Spinal cord (tissue), 9 donors: ENCODE measurements at regions not wholly inside any gene's neighbourhood (a gene's known extent, or its start where the extent isn't known, plus 50 kb on each side); places are given as distances from the start of the nearest gene placed in this dataset.
A peak's percentile ranks its signal among the peaks of the same experiment; 100 is the strongest.

Source experiments
- DNase-seq, 6 donors: peaks; one replicate each; pipeline versions ENCODE4 v3.0.0 to v3.0.0-alpha.2; 2013 to 2015; ENCODE audit warnings: low spot score in 6 of 6, low read depth in 4 of 6
- H3K27ac ChIP-seq: one replicate; pipeline ENCODE4 v1.5.1; 2013; ENCODE audit warnings: low read depth, low read length, control low read depth
- H3K27me3 ChIP-seq: one replicate; pipeline ENCODE4 v1.6.1; 2013; ENCODE audit warnings: low read length; ENCODE audit not compliant: control insufficient read depth, insufficient read depth
- H3K36me3 ChIP-seq: one replicate; pipeline ENCODE4 v1.6.1; 2013; ENCODE audit warnings: low read length; ENCODE audit not compliant: control insufficient read depth, insufficient read depth
- H3K4me1 ChIP-seq: one replicate; pipeline ENCODE4 v1.6.1; 2013; ENCODE audit warnings: low read length; ENCODE audit not compliant: control insufficient read depth, insufficient read depth
- H3K4me3 ChIP-seq: one replicate; pipeline ENCODE4 v1.5.1; 2013; ENCODE audit warnings: low read depth, low read length, control low read depth
- H3K9me3 ChIP-seq: one replicate; pipeline ENCODE4 v1.6.1; 2013; ENCODE audit warnings: low read length; ENCODE audit not compliant: control insufficient read depth, insufficient read depth
- WGBS: methylation state at CpG from one replicate; pipeline ENCODE4 v1.1.5; 2013; ENCODE audit warnings: missing lambda C conversion rate; ENCODE audit not compliant: insufficient coverage; 5-methylcytosine and 5-hydroxymethylcytosine counted together
- donor health status: healthy.

DNA sequence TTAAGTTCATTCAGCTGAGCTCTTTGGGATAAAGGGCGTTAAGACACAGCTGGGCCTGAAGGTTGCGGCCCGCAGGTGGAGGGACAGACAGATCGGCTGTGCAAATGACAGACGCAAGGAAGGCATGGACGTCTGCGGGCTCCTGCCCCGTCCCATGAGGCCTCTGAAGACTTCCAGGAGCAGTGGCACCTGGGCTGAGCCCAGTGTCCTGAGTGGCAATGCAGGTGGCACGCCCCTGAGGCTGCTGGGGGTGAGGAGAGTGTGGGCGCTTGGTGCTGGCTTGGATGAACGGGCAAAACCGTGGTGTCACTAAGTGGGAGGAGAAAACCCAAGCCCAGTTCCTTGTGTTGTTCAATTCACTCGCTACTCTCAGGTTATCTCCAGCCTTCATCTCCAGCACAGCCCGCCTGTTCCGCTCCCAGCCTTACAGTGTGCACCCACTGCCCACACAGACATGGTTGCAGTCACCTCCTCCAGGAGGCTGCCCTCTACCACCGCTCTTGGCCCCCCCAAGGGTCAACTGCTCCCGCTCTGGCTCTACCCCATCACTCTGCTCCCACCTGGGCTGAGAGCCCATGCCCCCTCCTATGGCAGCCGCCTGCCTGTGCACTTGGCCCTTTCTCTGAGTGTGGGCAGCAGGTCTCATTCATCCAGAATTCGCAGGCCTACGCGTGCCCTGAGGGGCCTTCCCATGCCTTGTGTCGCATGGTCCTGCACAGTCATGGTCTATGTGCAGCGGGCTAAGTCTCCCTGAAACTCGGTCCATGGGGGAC is 50.3 kb downstream of the PTGR3 start:
- Histone ChIP-seq H3K9me3 (no peaks in the 10 kb centered on the region), H3K27me3 (no peaks in the 10 kb centered on the region), H3K27ac (no peak overlapping the region), H3K4me3 (no peak overlapping the region), H3K36me3 (no peaks in the 10 kb centered on the region), H3K4me1 (peaks cover 19% of the 10 kb centered on the region)
- WGBS: 94% methylated on average over 24 of the region's 24 CpGs
- peak in 1 of 6 donors; percentile 3 for DNase-seq

DNA sequence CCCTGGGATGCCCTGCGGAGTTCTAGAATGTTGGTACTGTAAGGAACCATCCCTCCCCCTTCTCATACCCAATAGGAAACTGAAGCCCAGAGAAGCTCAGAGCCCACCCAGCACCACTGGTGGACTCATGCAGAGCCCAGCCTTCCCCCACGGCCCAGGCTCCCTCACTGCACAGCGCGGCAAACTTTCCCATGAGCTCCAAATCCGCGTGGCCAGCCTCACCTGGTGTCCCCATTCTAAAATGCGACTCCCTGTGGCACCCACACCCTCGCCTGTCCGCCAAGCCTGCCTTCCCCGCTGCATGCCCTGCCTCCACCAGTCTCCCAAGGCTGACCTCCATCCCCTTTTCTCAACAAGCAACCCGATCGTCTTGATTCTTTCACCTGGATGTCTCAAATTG is 51.1 kb downstream of the PTGR3 start:
- 94% methylated on average over 12 of the region's 12 CpGs for WGBS
- H3K36me3 ChIP-seq: no peaks in the 10 kb centered on the region
- no peaks in the 10 kb centered on the region for H3K9me3 ChIP-seq
- no peaks in the 10 kb centered on the region for H3K27me3 ChIP-seq
- no peak overlapping the region for H3K4me3 ChIP-seq
- DNase-seq: no peak
- H3K27ac ChIP-seq: no peak overlapping the region
- H3K4me1 ChIP-seq: peaks cover 19% of the 10 kb centered on the region

DNA sequence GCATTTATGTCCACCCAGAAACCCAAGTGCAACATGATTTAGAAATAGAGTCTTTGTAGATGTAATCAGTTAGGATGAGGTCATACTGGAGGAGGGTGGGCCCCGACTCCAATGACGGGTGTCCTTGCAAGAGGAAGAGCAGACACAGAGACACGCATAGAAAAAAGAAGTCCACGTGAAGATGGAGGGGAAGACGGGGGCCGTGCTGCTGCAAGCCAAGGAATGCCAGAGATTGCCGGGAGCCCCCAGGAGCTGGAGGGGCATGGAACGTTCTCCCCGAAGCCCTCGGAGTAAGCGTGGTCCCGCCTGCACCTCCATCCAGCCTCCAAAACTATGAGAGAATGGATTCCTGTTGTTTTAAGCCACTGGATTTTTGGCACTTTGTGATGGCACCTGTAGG is 51.6 kb downstream of the PTGR3 start:
- Histone ChIP-seq H3K36me3 (no peaks in the 10 kb centered on the region), H3K4me3 (no peak overlapping the region), H3K4me1 (peaks cover 19% of the 10 kb centered on the region), H3K27ac (no peak overlapping the region), H3K27me3 (no peaks in the 10 kb centered on the region), H3K9me3 (no peaks in the 10 kb centered on the region)
- DNase-seq: no peak
- 95% methylated on average over 12 of the region's 12 CpGs for WGBS

DNA sequence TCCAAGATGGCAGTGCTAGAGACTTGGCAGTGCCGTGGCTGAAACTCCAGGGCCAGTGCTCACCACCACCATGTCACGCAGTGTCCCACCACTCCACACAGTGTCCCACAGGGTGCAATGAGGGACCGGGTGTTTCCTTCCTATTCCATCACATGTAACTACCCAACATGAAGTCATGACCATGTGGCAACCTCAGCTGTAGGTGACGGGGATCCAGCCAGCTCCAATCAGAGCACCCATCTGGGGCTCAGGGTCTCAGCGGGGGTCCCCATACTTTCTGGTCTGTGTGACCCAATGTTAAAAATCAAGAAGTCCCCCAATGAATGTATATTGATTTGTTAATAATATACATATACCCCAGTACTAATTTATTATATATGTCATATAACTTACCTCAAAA is 52.1 kb downstream of the PTGR3 start:
- WGBS: 96% methylated on average over 3 of the region's 5 CpGs
- H3K36me3 ChIP-seq: no peaks in the 10 kb centered on the region

DNA sequence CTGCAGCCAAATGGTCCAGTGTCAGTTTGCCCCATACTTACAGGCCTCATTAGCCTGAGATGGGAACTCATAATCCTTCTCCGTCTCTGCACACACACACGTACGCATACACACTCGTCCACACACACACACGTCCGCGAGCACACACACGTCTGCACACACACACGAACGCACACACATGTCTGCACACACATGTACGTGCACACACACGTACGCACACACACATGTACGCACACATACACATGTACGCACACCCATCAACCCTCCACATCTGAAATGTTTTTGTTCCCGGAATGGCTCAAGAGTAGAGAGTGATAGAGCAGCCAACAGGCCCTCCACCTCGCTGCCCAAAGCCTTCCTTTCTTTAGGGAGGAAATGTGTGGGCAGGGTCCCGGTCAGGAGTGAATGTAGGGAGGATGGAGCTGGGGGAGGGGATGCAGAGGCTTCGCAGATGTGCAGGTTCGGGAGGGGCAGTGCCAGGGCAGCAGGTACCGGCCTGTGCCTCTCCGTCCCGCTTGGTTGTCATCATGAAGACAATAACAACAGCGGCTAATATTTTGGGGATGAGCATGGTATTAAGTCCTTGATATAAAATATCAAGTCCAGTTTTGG is 52.7 kb downstream of the PTGR3 start:
- Histone ChIP-seq H3K27ac (no peak overlapping the region), H3K4me1 (peaks cover 15% of the 10 kb centered on the region), H3K9me3 (peaks cover 4% of the 10 kb centered on the region), H3K4me3 (no peak overlapping the region), H3K36me3 (no peaks in the 10 kb centered on the region), H3K27me3 (no peaks in the 10 kb centered on the region)
- 92% methylated on average over 12 of the region's 24 CpGs for WGBS
- no peak for DNase-seq

More for the DNA sequence above, 52.1 kb downstream of the PTGR3 start:
- H3K27ac ChIP-seq: no peak overlapping the region
- DNase-seq: no peak
- H3K4me3 ChIP-seq: no peak overlapping the region
- H3K27me3 ChIP-seq: no peaks in the 10 kb centered on the region
- H3K9me3 ChIP-seq: peaks cover under 1% of the 10 kb centered on the region
- H3K4me1 ChIP-seq: peaks cover 19% of the 10 kb centered on the region

DNA sequence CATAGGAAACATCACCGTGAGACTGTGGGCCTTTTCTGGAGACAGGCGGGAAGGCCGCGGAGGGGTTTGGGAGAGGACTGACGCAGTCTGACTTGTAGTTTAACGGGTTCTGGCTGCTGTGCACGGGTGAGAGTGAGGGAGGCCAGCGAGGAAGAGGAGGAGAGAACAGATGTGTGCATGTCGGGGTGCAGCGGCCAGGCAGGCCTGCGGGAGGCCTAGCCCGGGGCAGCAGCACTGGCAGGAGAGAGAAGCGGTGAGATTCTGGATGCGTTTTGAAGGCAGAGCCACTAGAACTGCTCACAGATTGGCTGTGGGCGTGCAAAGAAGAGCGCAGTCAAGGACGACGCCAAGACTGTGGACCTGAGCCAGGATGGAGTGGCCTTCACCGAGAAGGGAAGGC is 53.9 kb downstream of the PTGR3 start:
- WGBS: over 99% methylated on average over 19 of the region's 19 CpGs
- H3K4me3 ChIP-seq: no peak overlapping the region
- H3K27me3 ChIP-seq: no peaks in the 10 kb centered on the region
- no peak overlapping the region for H3K27ac ChIP-seq
- peaks cover 5% of the 10 kb centered on the region for H3K9me3 ChIP-seq
- H3K4me1 ChIP-seq: peaks cover 9% of the 10 kb centered on the region
- no peak for DNase-seq
- no peaks in the 10 kb centered on the region for H3K36me3 ChIP-seq

DNA sequence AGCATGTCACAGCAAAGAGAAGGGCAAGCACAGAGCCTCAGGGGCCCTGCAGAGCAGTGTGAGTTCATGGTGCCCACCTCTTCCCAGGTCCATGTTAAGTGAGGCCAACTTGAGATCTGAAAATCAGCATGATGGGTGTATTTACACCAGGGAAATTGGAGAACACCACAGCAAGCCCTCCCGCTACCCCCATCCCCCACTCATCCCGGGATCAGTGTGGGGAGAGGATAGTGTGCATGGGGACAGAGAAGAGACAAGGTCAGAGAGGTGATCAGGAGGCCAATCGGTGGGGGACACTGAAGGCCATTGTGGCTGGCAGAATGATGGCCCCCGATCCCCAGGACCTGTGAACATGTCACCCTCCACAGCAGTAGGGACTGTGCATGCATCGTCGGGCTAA is 54.7 kb downstream of the PTGR3 start:
- Histone ChIP-seq H3K9me3 (peaks cover 5% of the 10 kb centered on the region), H3K4me3 (no peak overlapping the region), H3K27ac (no peak overlapping the region), H3K27me3 (no peaks in the 10 kb centered on the region), H3K4me1 (peaks cover 7% of the 10 kb centered on the region), H3K36me3 (no peaks in the 10 kb centered on the region)
- WGBS: 97% methylated on average over 4 of the region's 6 CpGs
- DNase-seq: no peak

DNA sequence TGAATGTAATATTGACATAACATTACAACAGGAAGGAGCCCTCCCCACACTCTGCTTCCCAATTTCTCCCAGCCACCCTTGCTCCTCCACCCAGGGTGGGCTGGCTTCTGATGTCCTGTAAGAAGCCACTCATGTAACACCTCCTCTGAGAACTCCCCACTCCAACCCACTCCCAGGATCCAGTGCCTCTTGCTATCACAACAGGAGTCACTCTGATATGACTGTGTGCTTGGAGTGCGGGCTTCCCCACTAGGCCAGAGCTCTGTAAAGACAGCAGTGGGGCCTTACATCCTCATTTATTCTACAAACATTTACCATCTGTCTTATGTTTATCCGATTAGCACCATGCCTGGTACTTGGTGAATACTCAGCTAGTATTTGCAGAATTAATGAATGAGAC is 65.1 kb downstream of the PTGR3 start:
- Histone ChIP-seq H3K27ac (no peak overlapping the region), H3K9me3 (no peaks in the 10 kb centered on the region), H3K27me3 (no peaks in the 10 kb centered on the region), H3K4me3 (no peak overlapping the region), H3K36me3 (no peaks in the 10 kb centered on the region), H3K4me1 (no peaks in the 10 kb centered on the region)
- no CpG with 5 or more reads among the region's 2 CpGs for WGBS
- DNase-seq: no peak

DNA sequence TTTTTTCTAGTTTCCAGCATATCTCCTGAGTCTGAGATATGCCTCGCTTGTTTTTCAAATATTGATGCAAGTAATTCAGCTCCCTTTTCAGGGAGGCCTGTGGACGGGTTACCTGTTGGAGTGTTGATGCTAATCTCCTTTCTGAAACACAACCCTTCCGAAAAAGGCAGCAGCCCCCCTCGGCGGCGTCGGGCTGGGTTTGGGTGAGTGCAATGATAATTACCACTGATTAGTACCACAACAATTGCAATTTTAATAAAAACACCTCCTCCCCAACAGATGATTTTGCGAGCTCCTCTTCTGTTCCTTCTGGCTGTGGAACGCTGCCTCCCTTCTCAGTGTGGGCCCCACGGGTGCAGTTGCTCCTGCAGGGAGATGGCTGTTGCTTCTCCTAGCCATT is 66.3 kb downstream of the PTGR3 start:
- Histone ChIP-seq H3K27me3 (no peaks in the 10 kb centered on the region), H3K4me1 (no peaks in the 10 kb centered on the region)
- 68% methylated on average over 3 of the region's 10 CpGs for WGBS

DNA sequence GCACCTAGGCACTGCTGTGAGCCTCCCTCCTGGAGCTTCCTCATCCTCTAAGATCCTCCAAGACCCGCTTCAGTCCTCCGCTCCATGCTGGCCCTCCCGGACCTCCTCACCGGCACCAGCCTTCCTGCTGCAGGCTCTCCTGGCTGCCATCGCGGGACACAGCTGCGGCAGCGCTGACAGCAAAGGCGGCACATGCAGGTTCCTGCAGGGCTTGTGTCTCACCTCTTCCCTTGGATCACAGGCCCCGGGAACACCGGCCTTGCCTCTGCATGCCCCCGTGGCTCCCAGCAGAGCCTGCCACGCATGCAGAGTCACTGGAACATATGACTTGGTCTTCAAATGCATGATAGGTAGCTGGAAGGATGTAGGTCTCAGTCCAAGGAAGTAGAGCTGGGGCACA is 67.2 kb downstream of the PTGR3 start:
- Histone ChIP-seq H3K27ac (no peak overlapping the region), H3K27me3 (no peaks in the 10 kb centered on the region), H3K4me3 (no peak overlapping the region), H3K4me1 (no peaks in the 10 kb centered on the region), H3K36me3 (no peaks in the 10 kb centered on the region), H3K9me3 (no peaks in the 10 kb centered on the region)
- 97% methylated on average over 12 of the region's 13 CpGs for WGBS
- no peak for DNase-seq

More for the DNA sequence above, 66.3 kb downstream of the PTGR3 start:
- no peak overlapping the region for H3K27ac ChIP-seq
- no peaks in the 10 kb centered on the region for H3K36me3 ChIP-seq
- H3K4me3 ChIP-seq: no peak overlapping the region
- DNase-seq: no peak
- no peaks in the 10 kb centered on the region for H3K9me3 ChIP-seq
